Progenitor cell of endocrine pancreas (in vitro differentiated cells): ENCODE measurements at regions not wholly inside any gene's neighbourhood (a gene's known extent, or its start where the extent isn't known, plus 50 kb on each side); places are given as distances from the start of the nearest gene placed in this dataset.

Source experiments
- DNase-seq: peaks from one replicate; pipeline ENCODE4 v3.0.0; 2021; ENCODE audit warnings: low spot score; ENCODE audit not compliant: unreplicated experiment
- H3K27ac Mint-ChIP-seq: 2 replicates; pipeline ENCODE4 v1.8.0; 2021; ENCODE audit warnings: mild to moderate bottlenecking, moderate library complexity, mixed read lengths
- H3K27me3 Mint-ChIP-seq: 2 replicates; pipeline ENCODE4 v1.8.0; 2021; ENCODE audit warnings: mixed read lengths
- H3K36me3 Mint-ChIP-seq: 2 replicates; pipeline ENCODE4 v1.8.0; 2022; ENCODE audit warnings: mixed read lengths; ENCODE audit not compliant: insufficient read depth
- H3K4me1 Mint-ChIP-seq: 2 replicates; pipeline ENCODE4 v1.8.0; 2021; ENCODE audit warnings: low read depth, mixed read lengths
- H3K4me3 Mint-ChIP-seq: 2 replicates; pipeline ENCODE4 v1.8.0; 2021; ENCODE audit warnings: low read depth, mild to moderate bottlenecking, moderate library complexity, mixed read lengths
- H3K9me3 Mint-ChIP-seq: 2 replicates; pipeline ENCODE4 v1.8.0; 2021; ENCODE audit warnings: low read depth, mixed read lengths
- TF ChIP-seq, protein P1 (sequence below): fragments of 200-600 bp; sonication (generic); IDR thresholded peaks from one replicate; pipeline ENCODE4 v1.5.0; 2021; ENCODE audit warnings: antibody characterized with exemption, mild to moderate bottlenecking; ENCODE audit not compliant: unreplicated experiment

DNA sequence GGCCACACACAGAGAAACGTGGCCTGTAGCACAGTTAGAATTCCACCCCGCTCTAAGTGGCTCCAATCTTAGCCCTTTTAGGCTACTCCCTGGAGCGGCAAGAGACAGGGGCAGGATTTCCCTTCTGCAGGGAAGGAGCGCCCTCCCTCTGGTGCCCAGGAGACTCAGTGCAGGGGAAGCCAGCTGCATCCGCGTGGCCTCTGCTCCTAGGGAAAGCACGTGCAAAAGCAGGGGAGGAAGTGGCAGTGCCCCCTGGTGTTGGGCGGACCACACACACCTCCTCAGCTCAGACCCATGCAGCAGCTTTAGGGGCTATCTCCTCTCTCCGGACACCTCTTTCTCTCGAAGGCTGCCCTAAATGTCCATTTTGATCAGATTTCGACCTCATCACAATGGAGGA, 50.0 kb downstream of the SPRING1 start:
- no peak overlapping the region for H3K27ac Mint-ChIP-seq
- TF ChIP-seq, protein P1, sequence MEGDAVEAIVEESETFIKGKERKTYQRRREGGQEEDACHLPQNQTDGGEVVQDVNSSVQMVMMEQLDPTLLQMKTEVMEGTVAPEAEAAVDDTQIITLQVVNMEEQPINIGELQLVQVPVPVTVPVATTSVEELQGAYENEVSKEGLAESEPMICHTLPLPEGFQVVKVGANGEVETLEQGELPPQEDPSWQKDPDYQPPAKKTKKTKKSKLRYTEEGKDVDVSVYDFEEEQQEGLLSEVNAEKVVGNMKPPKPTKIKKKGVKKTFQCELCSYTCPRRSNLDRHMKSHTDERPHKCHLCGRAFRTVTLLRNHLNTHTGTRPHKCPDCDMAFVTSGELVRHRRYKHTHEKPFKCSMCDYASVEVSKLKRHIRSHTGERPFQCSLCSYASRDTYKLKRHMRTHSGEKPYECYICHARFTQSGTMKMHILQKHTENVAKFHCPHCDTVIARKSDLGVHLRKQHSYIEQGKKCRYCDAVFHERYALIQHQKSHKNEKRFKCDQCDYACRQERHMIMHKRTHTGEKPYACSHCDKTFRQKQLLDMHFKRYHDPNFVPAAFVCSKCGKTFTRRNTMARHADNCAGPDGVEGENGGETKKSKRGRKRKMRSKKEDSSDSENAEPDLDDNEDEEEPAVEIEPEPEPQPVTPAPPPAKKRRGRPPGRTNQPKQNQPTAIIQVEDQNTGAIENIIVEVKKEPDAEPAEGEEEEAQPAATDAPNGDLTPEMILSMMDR, result peak; percentile 57
- peaks cover 7% of the 10 kb centered on the region for H3K27me3 Mint-ChIP-seq
- DNase-seq, result no peak
- no peaks in the 10 kb centered on the region for H3K4me1 Mint-ChIP-seq
- H3K9me3 Mint-ChIP-seq, result no peaks in the 10 kb centered on the region
- no peak overlapping the region for H3K4me3 Mint-ChIP-seq
- H3K36me3 Mint-ChIP-seq, result no peaks in the 10 kb centered on the region

DNA sequence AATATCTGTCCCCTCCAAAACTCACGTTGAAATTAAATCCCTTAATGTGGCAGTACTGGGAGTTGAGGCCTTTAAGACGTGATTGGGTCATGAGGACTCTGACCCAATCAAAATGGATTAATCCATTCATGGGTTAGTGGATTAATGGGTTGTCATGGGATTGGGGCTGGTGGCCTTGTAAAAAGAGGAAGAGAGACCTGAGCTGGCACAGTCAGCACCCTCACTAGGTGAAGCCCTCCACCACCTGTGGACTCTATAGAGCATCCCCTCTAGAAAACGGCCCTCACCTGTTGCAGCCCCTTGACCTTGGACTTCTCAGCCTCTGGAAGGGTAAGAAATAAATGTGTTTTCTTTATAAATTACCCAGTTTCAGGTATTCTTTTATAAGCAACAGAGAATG, 53.0 kb downstream of the SPRING1 start:
- H3K27me3 Mint-ChIP-seq, result no peaks in the 10 kb centered on the region
- no peaks in the 10 kb centered on the region for H3K9me3 Mint-ChIP-seq
- no peaks in the 10 kb centered on the region for H3K4me1 Mint-ChIP-seq
- H3K36me3 Mint-ChIP-seq, result no peaks in the 10 kb centered on the region
- DNase-seq, result no peak
- H3K27ac Mint-ChIP-seq, result no peak overlapping the region
- no peak overlapping the region for H3K4me3 Mint-ChIP-seq
- TF ChIP-seq, protein P1, result no peak

DNA sequence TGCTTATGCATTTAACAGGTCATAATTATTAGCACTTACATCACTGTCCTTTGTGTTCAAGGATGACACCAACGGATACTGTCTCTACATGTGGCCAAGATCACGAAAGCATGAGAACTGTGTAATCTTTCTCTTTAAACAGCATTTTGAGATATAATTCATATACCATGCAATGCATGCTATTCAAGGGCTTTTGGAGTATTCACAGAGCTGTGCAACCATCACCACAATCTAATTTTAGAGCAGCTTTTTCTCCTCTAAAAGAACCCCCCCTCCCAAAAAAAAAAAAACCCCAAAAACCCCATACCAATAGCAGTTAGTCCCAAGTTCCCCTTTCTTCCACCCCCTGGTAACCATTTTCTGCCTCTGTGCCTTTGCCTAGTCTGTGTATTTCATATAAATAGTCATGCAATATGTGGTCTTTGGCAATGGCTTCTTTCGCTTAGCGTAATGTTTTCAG, 60.6 kb downstream of the SPRING1 start:
- Mint-ChIP-seq H3K27me3 (peaks cover 3% of the 10 kb centered on the region), H3K9me3 (no peaks in the 10 kb centered on the region), H3K27ac (no peak overlapping the region), H3K4me3 (no peak overlapping the region), H3K4me1 (peaks cover 7% of the 10 kb centered on the region), H3K36me3 (no peaks in the 10 kb centered on the region)
- no peak for DNase-seq
- TF ChIP-seq, protein P1, result no peak

DNA sequence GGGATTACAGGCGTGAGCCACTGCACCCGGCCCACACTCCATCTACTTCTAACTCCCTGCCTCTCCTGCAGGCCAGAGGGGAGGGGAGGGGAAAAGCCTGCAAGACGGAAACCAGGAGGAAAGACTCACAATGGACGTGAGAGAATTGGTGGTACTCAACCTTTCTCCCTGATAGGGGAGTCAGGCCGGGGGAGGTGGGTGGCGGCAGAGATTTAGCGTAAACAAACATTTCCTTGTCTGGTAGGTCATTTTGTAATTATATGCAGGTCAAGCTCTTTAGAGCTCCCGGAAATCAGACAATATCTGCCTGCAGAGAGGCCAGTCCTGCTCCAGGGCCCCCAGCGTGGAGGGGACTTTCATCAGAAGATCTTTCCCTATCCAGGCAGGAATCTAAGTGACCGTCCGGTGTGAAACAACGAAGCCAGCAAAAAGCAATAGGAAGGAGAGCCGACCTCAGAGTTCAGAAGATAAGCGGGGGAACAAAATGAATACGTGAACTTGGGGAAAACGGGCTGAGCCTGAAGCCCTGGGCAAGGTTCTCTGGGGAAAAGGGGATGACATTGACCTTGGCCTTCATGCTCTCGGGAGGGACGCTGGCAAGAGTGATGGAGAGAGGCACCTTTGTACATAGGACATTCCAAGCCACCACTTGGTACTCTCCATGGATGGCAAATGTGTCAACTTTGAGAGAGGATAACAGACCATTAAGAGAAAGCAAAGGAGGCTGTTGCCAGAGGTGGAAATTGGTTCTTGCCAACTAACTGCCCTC, 62.3 kb downstream of the SPRING1 start:
- DNase-seq, result no peak
- Mint-ChIP-seq H3K27ac (no peak overlapping the region), H3K4me1 (peaks cover 7% of the 10 kb centered on the region)

DNA sequence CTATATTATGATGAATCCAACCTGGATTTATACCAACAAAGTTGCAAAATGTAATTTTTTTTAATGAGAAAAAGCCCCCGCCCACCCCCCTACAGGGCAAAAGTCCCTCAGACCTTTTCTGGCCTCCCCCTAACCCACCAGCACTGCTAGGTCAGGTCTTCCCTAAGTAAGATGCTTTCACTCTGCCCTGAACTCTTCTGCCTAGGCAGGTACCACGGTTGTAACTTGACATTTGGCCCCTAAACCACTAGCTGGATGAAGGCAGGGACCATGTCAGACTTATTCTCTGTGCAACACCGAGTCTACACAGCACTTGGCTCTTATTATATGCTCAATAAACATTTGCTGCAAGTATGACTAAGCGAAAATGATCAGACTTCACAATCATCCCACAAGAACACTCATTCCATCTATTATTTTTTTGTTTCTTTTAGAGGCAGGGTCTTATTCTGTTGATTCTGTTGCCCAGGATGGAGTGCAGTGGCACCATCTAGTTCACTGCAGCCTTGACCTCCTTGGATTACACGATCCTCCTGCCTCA, 63.2 kb downstream of the SPRING1 start:
- TF ChIP-seq, protein P1, result no peak
- H3K27me3 Mint-ChIP-seq, result peaks cover 3% of the 10 kb centered on the region
- H3K9me3 Mint-ChIP-seq, result no peaks in the 10 kb centered on the region
- no peak overlapping the region for H3K4me3 Mint-ChIP-seq
- peaks cover 7% of the 10 kb centered on the region for H3K4me1 Mint-ChIP-seq
- no peak overlapping the region for H3K27ac Mint-ChIP-seq
- no peak for DNase-seq
- no peaks in the 10 kb centered on the region for H3K36me3 Mint-ChIP-seq

More for the DNA sequence above, 62.3 kb downstream of the SPRING1 start:
- TF ChIP-seq, protein P1, result no peak
- Mint-ChIP-seq H3K9me3 (no peaks in the 10 kb centered on the region), H3K27me3 (peaks cover 3% of the 10 kb centered on the region), H3K36me3 (no peaks in the 10 kb centered on the region), H3K4me3 (no peak overlapping the region)
